HFF-Myc (cell line): ENCODE measurements at regions not wholly inside any gene's neighbourhood (a gene's known extent, or its start where the extent isn't known, plus 50 kb on each side); places are given as distances from the start of the nearest gene placed in this dataset.
"Not testable (repeated sequence)": the region's sequence is repeated elsewhere in the genome, so short reads cannot be mapped to it uniquely, and the experiment has no call there.

Experiments
- DNase-seq: peaks from one replicate; pipeline ENCODE4 v3.0.0-alpha.2; 2011; ENCODE audit warnings: low read depth; ENCODE audit errors: extremely low read depth
- H3K4me3 ChIP-seq: replicated peaks from 2 replicates; pipeline ENCODE4 v1.5.1; 2011; ENCODE audit warnings: low read depth, mild to moderate bottlenecking, control low read depth, low read length
- TF ChIP-seq, protein P1 (sequence below): IDR thresholded peaks from 2 replicates; pipeline ENCODE4 v1.5.1; 2012; ENCODE audit warnings: mild to moderate bottlenecking, low read depth, low read length, control low read depth; ENCODE audit errors: missing control alignments

DNA sequence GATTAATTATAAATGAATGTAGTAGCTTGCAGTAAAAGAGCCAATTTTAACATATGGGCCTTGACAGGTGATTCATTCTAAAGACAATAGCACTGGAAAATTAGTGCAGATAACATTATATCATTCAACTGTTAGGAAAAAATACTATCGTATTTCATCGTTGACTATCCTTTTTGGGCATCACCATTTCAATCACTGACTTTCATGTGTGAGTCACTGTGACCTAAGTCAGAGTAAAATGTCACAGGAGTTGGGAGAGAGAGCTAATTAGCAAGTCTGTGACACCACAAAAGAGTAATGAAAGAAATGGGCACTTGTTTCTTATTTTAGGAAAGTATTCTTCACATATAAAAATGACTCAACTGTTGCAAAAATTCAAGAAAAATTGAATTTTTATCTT, 253.8 kb upstream of the CNTN5 start:
- no peak for DNase-seq
- H3K4me3 ChIP-seq: no peak overlapping the region
- TF ChIP-seq, protein P1, sequence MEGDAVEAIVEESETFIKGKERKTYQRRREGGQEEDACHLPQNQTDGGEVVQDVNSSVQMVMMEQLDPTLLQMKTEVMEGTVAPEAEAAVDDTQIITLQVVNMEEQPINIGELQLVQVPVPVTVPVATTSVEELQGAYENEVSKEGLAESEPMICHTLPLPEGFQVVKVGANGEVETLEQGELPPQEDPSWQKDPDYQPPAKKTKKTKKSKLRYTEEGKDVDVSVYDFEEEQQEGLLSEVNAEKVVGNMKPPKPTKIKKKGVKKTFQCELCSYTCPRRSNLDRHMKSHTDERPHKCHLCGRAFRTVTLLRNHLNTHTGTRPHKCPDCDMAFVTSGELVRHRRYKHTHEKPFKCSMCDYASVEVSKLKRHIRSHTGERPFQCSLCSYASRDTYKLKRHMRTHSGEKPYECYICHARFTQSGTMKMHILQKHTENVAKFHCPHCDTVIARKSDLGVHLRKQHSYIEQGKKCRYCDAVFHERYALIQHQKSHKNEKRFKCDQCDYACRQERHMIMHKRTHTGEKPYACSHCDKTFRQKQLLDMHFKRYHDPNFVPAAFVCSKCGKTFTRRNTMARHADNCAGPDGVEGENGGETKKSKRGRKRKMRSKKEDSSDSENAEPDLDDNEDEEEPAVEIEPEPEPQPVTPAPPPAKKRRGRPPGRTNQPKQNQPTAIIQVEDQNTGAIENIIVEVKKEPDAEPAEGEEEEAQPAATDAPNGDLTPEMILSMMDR: no peak

DNA sequence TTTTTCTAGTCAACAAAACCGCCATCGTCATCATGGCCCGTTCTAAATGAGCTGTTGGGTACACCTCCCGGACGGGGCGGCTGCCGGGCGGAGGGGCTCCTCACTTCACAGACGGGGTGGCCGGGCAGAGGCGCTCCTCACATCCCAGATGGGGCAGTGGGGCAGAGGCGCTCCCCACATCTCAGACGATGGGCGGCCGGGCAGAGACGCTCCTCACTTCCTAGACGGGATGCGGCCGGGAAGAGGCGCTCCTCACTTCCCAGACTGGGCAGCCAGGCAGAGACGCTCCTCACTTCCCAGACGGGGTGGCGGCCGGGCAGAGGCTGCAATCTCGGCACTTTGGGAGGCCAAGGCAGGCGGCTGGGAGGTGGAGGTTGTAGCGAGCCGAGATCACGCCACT, 250.7 kb upstream of the CNTN5 start:
- H3K4me3 ChIP-seq, DNase-seq: not testable (repeated sequence)

DNA sequence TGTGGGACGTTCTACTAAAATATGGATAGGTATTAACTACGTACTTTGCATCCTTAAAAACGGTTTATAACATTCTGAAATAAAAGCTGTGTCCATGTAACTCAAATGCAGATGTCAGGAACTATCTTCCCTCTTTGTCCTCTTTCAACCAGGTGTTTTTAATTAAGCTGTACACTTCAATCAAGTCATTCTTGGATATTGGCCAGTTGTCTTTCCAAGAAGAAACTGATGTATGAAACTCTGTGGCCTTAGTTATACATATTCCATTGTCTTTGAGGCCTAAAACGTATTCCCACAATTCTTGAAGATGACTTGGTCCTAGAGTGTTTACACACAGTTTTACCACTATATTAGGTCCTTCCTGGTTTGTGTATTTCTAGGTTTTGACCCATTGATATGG, 249.0 kb upstream of the CNTN5 start:
- no peak overlapping the region for H3K4me3 ChIP-seq
- TF ChIP-seq, protein P1: no peak
- no peak for DNase-seq

DNA sequence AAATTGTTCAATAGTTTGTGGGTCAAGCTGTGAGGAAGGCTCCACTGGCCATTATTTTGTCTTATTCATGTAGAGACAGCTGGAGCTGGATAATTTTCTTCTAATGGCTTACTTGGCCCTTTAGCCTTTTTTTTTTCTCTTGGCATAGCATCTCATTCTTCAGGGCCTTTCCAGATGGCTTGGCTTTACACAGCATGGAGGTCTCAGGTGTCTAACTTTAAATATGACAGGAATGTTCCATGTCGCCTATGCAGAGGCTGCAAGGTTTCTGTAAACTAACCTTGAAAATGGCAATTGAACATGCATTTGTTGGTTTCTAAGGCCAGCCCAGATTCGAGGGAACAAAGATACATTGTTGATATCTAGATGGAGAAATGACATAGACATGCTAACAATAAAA, 247.9 kb upstream of the CNTN5 start:
- H3K4me3 ChIP-seq: no peak overlapping the region
- DNase-seq: no peak
- TF ChIP-seq, protein P1: no peak

DNA sequence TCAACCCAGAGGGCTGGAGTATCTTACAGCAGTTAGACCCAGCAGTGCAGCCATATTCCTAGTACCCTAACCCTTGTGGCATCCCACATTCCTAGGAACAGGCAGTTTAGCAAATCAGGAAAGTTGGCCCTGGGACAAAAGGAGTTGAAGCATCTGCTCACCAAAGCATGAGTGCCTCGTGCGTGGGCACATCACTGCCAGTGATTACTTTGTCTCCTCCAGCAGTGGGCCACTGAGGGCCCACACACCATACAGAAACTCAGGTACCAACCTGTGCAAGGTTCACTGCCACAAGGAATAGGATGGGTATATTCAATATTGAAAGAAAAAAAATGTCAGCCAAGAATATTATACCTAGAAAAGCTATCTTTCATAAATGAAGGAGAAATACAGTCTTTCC, 227.5 kb upstream of the CNTN5 start:
- no peak for DNase-seq
- TF ChIP-seq, protein P1: no peak
- H3K4me3 ChIP-seq: no peak overlapping the region

DNA sequence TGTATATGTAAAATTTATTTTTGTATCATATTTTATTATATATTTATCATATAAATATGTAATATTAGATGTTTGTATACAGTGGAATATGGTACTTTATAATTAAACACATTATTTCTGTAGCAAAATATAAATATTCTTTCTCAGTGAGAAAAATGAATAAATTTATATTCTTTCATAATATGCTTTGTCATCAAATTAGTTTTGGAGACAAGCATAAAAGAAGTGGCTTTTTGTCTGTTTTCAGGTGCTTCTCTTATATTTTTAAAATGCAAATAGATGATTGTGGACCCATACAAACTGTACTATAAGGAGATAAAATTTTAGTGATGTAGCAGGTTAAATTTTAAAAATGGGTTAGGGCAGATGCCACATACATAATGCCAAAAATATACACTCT, 222.4 kb upstream of the CNTN5 start:
- TF ChIP-seq, protein P1: no peak
- DNase-seq: no peak
- no peak overlapping the region for H3K4me3 ChIP-seq

DNA sequence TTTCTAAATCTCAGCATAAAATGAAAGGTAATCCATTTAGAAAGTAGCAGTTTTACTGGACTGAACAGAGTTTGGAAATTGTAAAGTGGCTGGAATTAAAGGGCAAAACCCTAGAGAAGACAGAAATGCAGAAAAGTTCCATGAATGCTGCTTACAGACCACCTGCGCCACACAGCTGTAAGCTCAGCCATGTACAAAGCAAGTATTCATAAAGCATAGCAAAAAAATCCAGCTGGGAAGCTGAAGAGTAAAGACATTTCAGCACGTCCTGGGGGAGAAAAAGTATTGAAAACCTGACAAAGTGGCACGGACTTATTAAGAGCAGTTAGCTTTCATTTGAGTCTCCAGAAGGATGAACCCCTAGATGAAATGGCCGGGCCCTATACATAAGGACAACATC, 220.1 kb upstream of the CNTN5 start:
- TF ChIP-seq, protein P1: no peak
- no peak for DNase-seq
- no peak overlapping the region for H3K4me3 ChIP-seq
